Activated B cell treated with CpG ODN at 0.5 μM for 24 hours (primary cell): ENCODE measurements at regions not wholly inside any gene's neighbourhood (a gene's known extent, or its start where the extent isn't known, plus 50 kb on each side); places are given as distances from the start of the nearest gene placed in this dataset.

Experiments
- ATAC-seq: fragments of 200-7000 bp; cut with Tn5 transposase; one replicate; pipeline ENCODE4 v1.10.0; 2021; ENCODE audit warnings: low read depth, mild to moderate bottlenecking, moderate library complexity
- CTCF ChIA-PET: fragments of 350-600 bp; sonication (Branson Sonifier 250); formaldehyde crosslinking; loops from one replicate; lab custom pipeline; 2021; ENCODE audit warnings: antibody characterized with exemption; lab: Charles Lee
- POLR2A ChIA-PET: fragments of 350-600 bp; sonication (Branson Sonifier 250); formaldehyde crosslinking; loops from one replicate; lab custom pipeline; 2021; ENCODE audit warnings: antibody characterized with exemption; lab: Charles Lee
- DNase-seq: peaks from one replicate; pipeline ENCODE4 v3.0.0; 2022
- H3K27ac Mint-ChIP-seq: one replicate; pipeline ENCODE4 v1.8.0; 2020; ENCODE audit warnings: mixed read lengths
- H3K27me3 Mint-ChIP-seq: one replicate; pipeline ENCODE4 v1.8.0; 2021; ENCODE audit warnings: mixed read lengths
- H3K36me3 Mint-ChIP-seq: one replicate; pipeline ENCODE4 v1.8.0; 2021; ENCODE audit warnings: low read depth, mixed read lengths
- H3K4me1 Mint-ChIP-seq: one replicate; pipeline ENCODE4 v1.8.0; 2021; ENCODE audit warnings: mixed read lengths
- H3K4me3 Mint-ChIP-seq: one replicate; pipeline ENCODE4 v1.8.0; 2020; ENCODE audit warnings: mild to moderate bottlenecking, mixed read lengths
- H3K9me3 Mint-ChIP-seq: one replicate; pipeline ENCODE4 v1.8.0; 2020; ENCODE audit warnings: mixed read lengths
- CTCF ChIP-seq: fragments of 200-600 bp; IDR thresholded peaks from one replicate; pipeline ENCODE4 v1.8.0; 2022; ENCODE audit warnings: antibody characterized with exemption, mild to moderate bottlenecking
- intact Hi-C: fragments of 100-400 bp; cut with micrococcal nuclease; formaldehyde crosslinking; loops from one replicate; pipeline ENCODE4 v1.15.1; 2024

GRCh38 chr9:16070455-16071145, 517.8 kb downstream of the CCDC171 start:
- Mint-ChIP-seq H3K27me3 (no peaks in the 10 kb centered on the region), H3K4me3 (no peak overlapping the region)
- intact Hi-C loops, result no loop called here

GRCh38 chr9:16071400-16071799, 518.6 kb downstream of the CCDC171 start:
- intact Hi-C loops, result no loop called here
- H3K9me3 Mint-ChIP-seq, result peaks cover 2% of the 10 kb centered on the region
- no peak overlapping the region for H3K27ac Mint-ChIP-seq
- no peaks in the 10 kb centered on the region for H3K36me3 Mint-ChIP-seq
- ATAC-seq (no peak), DNase-seq (no peak)
- H3K4me1 Mint-ChIP-seq, result no peaks in the 10 kb centered on the region
- ChIA-PET CTCF (no interaction called here), POLR2A (no interaction called here)
- H3K4me3 Mint-ChIP-seq, result no peak overlapping the region
- TF ChIP-seq CTCF, result no peak
- no peaks in the 10 kb centered on the region for H3K27me3 Mint-ChIP-seq

More at GRCh38 chr9:16070455-16071145, 517.8 kb downstream of the CCDC171 start:
- DNase-seq (no peak), ATAC-seq (no peak)
- H3K27ac Mint-ChIP-seq, result no peak overlapping the region
- no peaks in the 10 kb centered on the region for H3K36me3 Mint-ChIP-seq
- CTCF ChIA-PET, result no interaction called here
- peaks cover 2% of the 10 kb centered on the region for H3K9me3 Mint-ChIP-seq
- TF ChIP-seq CTCF, result no peak
- POLR2A ChIA-PET, result no interaction called here
- no peaks in the 10 kb centered on the region for H3K4me1 Mint-ChIP-seq

- TF ChIP-seq CTCF, result no peak
- ATAC-seq (no peak), DNase-seq (no peak)
- Mint-ChIP-seq H3K4me3 (no peak overlapping the region), H3K9me3 (no peaks in the 10 kb centered on the region), H3K27me3 (no peaks in the 10 kb centered on the region), H3K27ac (no peak overlapping the region), H3K4me1 (no peaks in the 10 kb centered on the region), H3K36me3 (no peaks in the 10 kb centered on the region)
- intact Hi-C loops, result no loop called here
- CTCF ChIA-PET, result no interaction called here
- POLR2A ChIA-PET, result no interaction called here
Measured at GRCh38 chr9:16074963-16075362, 522.1 kb downstream of the CCDC171 start.

GRCh38 chr9:16075696-16076095, 522.9 kb downstream of the CCDC171 start:
- Mint-ChIP-seq H3K9me3 (no peaks in the 10 kb centered on the region), H3K4me3 (no peak overlapping the region), H3K27me3 (no peaks in the 10 kb centered on the region), H3K4me1 (no peaks in the 10 kb centered on the region), H3K27ac (no peak overlapping the region), H3K36me3 (no peaks in the 10 kb centered on the region)
- TF ChIP-seq CTCF, result no peak
- intact Hi-C loops, result no loop called here
- ChIA-PET POLR2A (no interaction called here), CTCF (no interaction called here)
- no peak for DNase-seq
- ATAC-seq, result no peak

GRCh38 chr9:16076511-16076910, 523.7 kb downstream of the CCDC171 start:
- no peak for TF ChIP-seq CTCF
- ChIA-PET CTCF (no interaction called here), POLR2A (no interaction called here)
- Mint-ChIP-seq H3K27me3 (no peaks in the 10 kb centered on the region), H3K4me3 (no peak overlapping the region), H3K36me3 (no peaks in the 10 kb centered on the region), H3K9me3 (no peaks in the 10 kb centered on the region), H3K4me1 (no peaks in the 10 kb centered on the region), H3K27ac (no peak overlapping the region)
- DNase-seq, result no peak
- intact Hi-C loops, result no loop called here
- ATAC-seq, result no peak
